GM23338 (cell line): ENCODE measurements at regions not wholly inside any gene's neighbourhood (a gene's known extent, or its start where the extent isn't known, plus 50 kb on each side); places are given as distances from the start of the nearest gene placed in this dataset.

Source experiments
- CTCF ChIP-seq, 2 experiments: fragments of 200-600 bp in 1 of 2; sonication (generic) in 1 of 2; conservative IDR thresholded peaks; 2 replicates each; pipeline versions ENCODE4 v1.5.1 to v1.6.1; 2016 to 2017; ENCODE audit warnings: antibody characterized with exemption in 2 of 2, low read depth in 2 of 2, mild to moderate bottlenecking in 2 of 2, moderate library complexity in 1 of 2
- ETS1 ChIP-seq: IDR thresholded peaks from 2 replicates; pipeline ENCODE4 v1.6.1; 2016; ENCODE audit warnings: antibody characterized with exemption
- EZH2 ChIP-seq: fragments of 200-600 bp; sonication (generic); IDR thresholded peaks from one replicate; pipeline ENCODE4 v1.8.0; 2017; ENCODE audit warnings: antibody characterized with exemption, mild to moderate bottlenecking, low read depth; ENCODE audit not compliant: unreplicated experiment
- EZH2phosphoT487 ChIP-seq: fragments of 200-600 bp; sonication (generic); IDR thresholded peaks from one replicate; pipeline ENCODE4 v1.8.1; 2018; ENCODE audit warnings: antibody characterized with exemption; ENCODE audit not compliant: unreplicated experiment
- JUNB ChIP-seq: IDR thresholded peaks from one replicate; pipeline ENCODE4 v1.6.1; 2016; ENCODE audit warnings: antibody characterized with exemption; ENCODE audit not compliant: unreplicated experiment
- POLR2AphosphoS5 ChIP-seq: IDR thresholded peaks from 2 replicates; pipeline ENCODE4 v1.6.1; 2016; ENCODE audit warnings: antibody characterized with exemption, low read depth
- REST ChIP-seq: IDR thresholded peaks from one replicate; pipeline ENCODE4 v1.6.1; 2018; ENCODE audit warnings: antibody characterized with exemption; ENCODE audit not compliant: unreplicated experiment
- STAT1 ChIP-seq: IDR thresholded peaks from one replicate; pipeline ENCODE4 v1.6.1; 2016; ENCODE audit warnings: antibody characterized with exemption; ENCODE audit not compliant: unreplicated experiment
- ZNF331 ChIP-seq: fragments of 250-450 bp; sonication (Bioruptor Pico); IDR thresholded peaks from 2 replicates; pipeline ENCODE4 v1.5.0; 2020; ENCODE audit warnings: low read depth, mild to moderate bottlenecking, moderate library complexity

GRCh38 chr6:48860175-48860574 lies 602.9 kb downstream of the MMUT start:
- no peak for TF ChIP-seq CTCF (conservative IDR thresholded peaks at IDR 0.05; ENCODE audit: low read depth in 2 of 2)
- TF ChIP-seq POLR2AphosphoS5, result no peak
- no peak for TF ChIP-seq ETS1
- TF ChIP-seq ZNF331, result no peak
- no peak for TF ChIP-seq STAT1
- TF ChIP-seq EZH2, result no peak
- no peak for TF ChIP-seq REST
- no peak for TF ChIP-seq EZH2phosphoT487
- no peak for TF ChIP-seq JUNB
